Ascending aorta (tissue), 2 donors: ENCODE measurements at regions not wholly inside any gene's neighbourhood (a gene's known extent, or its start where the extent isn't known, plus 50 kb on each side); places are given as distances from the start of the nearest gene placed in this dataset.
"Not testable (repeated sequence)": the region's sequence is repeated elsewhere in the genome, so short reads cannot be mapped to it uniquely, and the experiment has no call there.

Experiments
- DNase-seq, 2 donors: peaks; one replicate each; pipeline ENCODE4 v3.0.0-alpha.2; 2019; ENCODE audit warnings: low spot score in 2 of 2
- H3K27ac ChIP-seq, 2 donors: fragments of 200-600 bp; sonication (generic); one replicate each; pipeline ENCODE4 v1.5.1; 2016 to 2017; ENCODE audit warnings: mild to moderate bottlenecking in 1 of 2
- H3K27me3 ChIP-seq: fragments of 200-600 bp; sonication (generic); one replicate; pipeline ENCODE4 v1.5.1; 2017
- H3K36me3 ChIP-seq, 2 donors: fragments of 200-600 bp; sonication (generic); one replicate each; pipeline ENCODE4 v1.5.1; 2016
- H3K4me1 ChIP-seq, 2 donors: fragments of 200-600 bp; sonication (generic); one replicate each; pipeline ENCODE4 v1.5.1; 2016 to 2017; ENCODE audit warnings: mild to moderate bottlenecking in 1 of 2
- H3K4me3 ChIP-seq, 2 donors: fragments of 200-600 bp; sonication (generic); one replicate each; pipeline ENCODE4 v1.5.1; 2016 to 2017; ENCODE audit warnings: mild to moderate bottlenecking in 1 of 2
- H3K9me3 ChIP-seq, 2 donors: fragments of 200-600 bp; sonication (generic); one replicate each; pipeline ENCODE4 v1.5.1; 2016
- CTCF ChIP-seq, 3 experiments: fragments of 200-600 bp in 2 of 3; fragments of 450-650 bp in 1 of 3; sonication (generic) in 2 of 3; IDR thresholded peaks; one replicate each; pipeline ENCODE4 v1.5.1; 2016 to 2019; ENCODE audit warnings: antibody characterized with exemption in 3 of 3, mild to moderate bottlenecking in 1 of 3, moderate library complexity in 1 of 3
- intact Hi-C: fragments of 100-400 bp; cut with DNase I; formaldehyde crosslinking; loops from one replicate; pipeline ENCODE4 v1.15.1; 2023

GRCh38 chr5:119299242-119299614 is 56.6 kb upstream of the TNFAIP8 start:
- H3K4me3 ChIP-seq, H3K27ac ChIP-seq, H3K36me3 ChIP-seq, H3K9me3 ChIP-seq, intact Hi-C loops, DNase-seq, H3K27me3 ChIP-seq: not testable (repeated sequence)
- peaks cover 3 to 20% of the 10 kb centered on the region in 2 donors for H3K4me1 ChIP-seq

- H3K36me3 ChIP-seq, H3K27me3 ChIP-seq, H3K9me3 ChIP-seq, intact Hi-C loops, DNase-seq, H3K4me3 ChIP-seq, H3K27ac ChIP-seq: not testable (repeated sequence)
- peaks cover 3 to 24% of the 10 kb centered on the region in 2 donors for H3K4me1 ChIP-seq
Measured at GRCh38 chr5:119299615-119300310, 56.1 kb upstream of the TNFAIP8 start.

GRCh38 chr5:119300311-119300670 is 55.5 kb upstream of the TNFAIP8 start:
- no peak for DNase-seq
- no peaks in the 10 kb centered on the region for H3K9me3 ChIP-seq
- H3K36me3 ChIP-seq: no peaks in the 10 kb centered on the region
- no peak overlapping the region for H3K27ac ChIP-seq
- no peaks in the 10 kb centered on the region for H3K27me3 ChIP-seq
- no peak overlapping the region for H3K4me3 ChIP-seq
- peaks cover 3 to 24% of the 10 kb centered on the region in 2 donors for H3K4me1 ChIP-seq
- TF ChIP-seq CTCF (IDR thresholded peaks at IDR 0.05): no peak
- intact Hi-C loops: no loop called here

GRCh38 chr5:119301210-119301609 is 54.6 kb upstream of the TNFAIP8 start:
- no peak for TF ChIP-seq CTCF (IDR thresholded peaks at IDR 0.05)
- Histone ChIP-seq H3K4me3 (no peak overlapping the region), H3K36me3 (no peaks in the 10 kb centered on the region), H3K9me3 (no peaks in the 10 kb centered on the region), H3K4me1 (peaks cover 3 to 24% of the 10 kb centered on the region in 2 donors), H3K27ac (no peak overlapping the region), H3K27me3 (no peaks in the 10 kb centered on the region)
- no peak for DNase-seq
- intact Hi-C loops: no loop called here

GRCh38 chr5:119301906-119302305 is 53.9 kb upstream of the TNFAIP8 start:
- peak overlapping the region; percentile 44 to 71 for H3K27ac ChIP-seq
- intact Hi-C loops: loop anchor here (2.0 kb wide), 1 partner anchor 27 kb away; no protein-coding TSS in a partner anchor

GRCh38 chr5:119302449-119302848 is 53.4 kb upstream of the TNFAIP8 start:
- intact Hi-C loops: loop anchor here (2.0 kb wide), 1 partner anchor 26 kb away; no protein-coding TSS in a partner anchor
- H3K4me3 ChIP-seq: no peak overlapping the region
- no peak for TF ChIP-seq CTCF (IDR thresholded peaks at IDR 0.05)
- no peaks in the 10 kb centered on the region for H3K27me3 ChIP-seq
- peaks cover 3 to 24% of the 10 kb centered on the region in 2 donors for H3K4me1 ChIP-seq
- DNase-seq: no peak
- H3K9me3 ChIP-seq: no peaks in the 10 kb centered on the region
- H3K36me3 ChIP-seq: no peaks in the 10 kb centered on the region
- peak overlapping the region; percentile 44 to 71 for H3K27ac ChIP-seq

More at GRCh38 chr5:119301906-119302305, 53.9 kb upstream of the TNFAIP8 start:
- no peak for TF ChIP-seq CTCF (IDR thresholded peaks at IDR 0.05)
- DNase-seq: no peak
- Histone ChIP-seq H3K4me1 (peaks cover 3 to 24% of the 10 kb centered on the region in 2 donors), H3K27me3 (no peaks in the 10 kb centered on the region), H3K4me3 (no peak overlapping the region), H3K36me3 (no peaks in the 10 kb centered on the region), H3K9me3 (no peaks in the 10 kb centered on the region)
